Endothelial cell of umbilical vein (primary cell): ENCODE measurements at regions not wholly inside any gene's neighbourhood (a gene's known extent, or its start where the extent isn't known, plus 50 kb on each side); places are given as distances from the start of the nearest gene placed in this dataset.

ENCODE experiments used
- BruUV-seq: library from RNA; stranded (reverse); fragments of 400-500 nt; replicated peaks from 2 replicates; lab custom pipeline; 2021; lab: Mats Ljungman, UMichigan
- CTCF ChIA-PET: fragments of 300-600, 350-600 bp; sonication (Branson Sonifier 250); formaldehyde crosslinking; loops from one replicate; lab custom pipeline; 2021; ENCODE audit warnings: antibody characterized with exemption, inconsistent platforms; lab: Charles Lee
- POLR2A ChIA-PET: fragments of 300-600, 350-600 bp; sonication (Branson Sonifier 250); formaldehyde crosslinking; loops from one replicate; lab custom pipeline; 2021; ENCODE audit warnings: antibody characterized with exemption, inconsistent platforms; lab: Charles Lee
- DNase-seq: peaks from one replicate; pipeline ENCODE4 v3.0.0-alpha.2; 2011; ENCODE audit warnings: low read depth, low spot score
- FAIRE-seq: peaks from 2 replicates; lab custom pipeline; 2011; peaks lifted over from hg19 to GRCh38; lab: Jason Lieb, UNC
- H2AFZ ChIP-seq: 2 replicates; pipeline ENCODE4 v1.6.0; 2012; ENCODE audit warnings: low read depth, low read length, control low read depth, inconsistent platforms
- H3K27ac ChIP-seq: 2 replicates; pipeline ENCODE4 v1.5.1; 2011; ENCODE audit warnings: low read depth, mild to moderate bottlenecking, control low read depth, low read length, moderate library complexity; ENCODE audit not compliant: insufficient read depth
- H3K27me3 ChIP-seq, 2 experiments: 2 replicates each; pipeline versions ENCODE4 v1.6.0 to v1.6.1; 2011; ENCODE audit warnings: low read length in 2 of 2, mixed read lengths in 1 of 2; ENCODE audit not compliant: control insufficient read depth in 2 of 2, insufficient read depth in 2 of 2
- H3K36me3 ChIP-seq, 2 experiments: 2 replicates in 1 of 2; 3 replicates in 1 of 2; pipeline ENCODE4 v1.5.1; 2011; ENCODE audit warnings: low read length in 2 of 2, mild to moderate bottlenecking in 1 of 2, moderate library complexity in 1 of 2; ENCODE audit not compliant: control insufficient read depth in 2 of 2, insufficient read depth in 2 of 2; ENCODE audit errors: extremely low read depth in 1 of 2
- H3K4me1 ChIP-seq: 3 replicates; pipeline ENCODE4 v1.5.1; 2011; ENCODE audit warnings: mild to moderate bottlenecking, low read length; ENCODE audit not compliant: control insufficient read depth, insufficient read depth; ENCODE audit errors: extremely low read depth
- H3K4me2 ChIP-seq: 2 replicates; pipeline ENCODE4 v1.6.1; 2011; ENCODE audit warnings: low read length, control low read depth, mixed read lengths; ENCODE audit not compliant: insufficient read depth
- H3K4me3 ChIP-seq, 3 experiments: fragments of 200-600 bp in 1 of 3; sonication (generic), shearing (Covaris generic) in 1 of 3; replicated peaks in 1 of 3; 2 replicates each; pipeline ENCODE4 v1.5.1; 2011 to 2016; ENCODE audit warnings: control low read depth in 3 of 3, low read length in 3 of 3, mild to moderate bottlenecking in 2 of 3, inconsistent platforms in 1 of 3, low read depth in 1 of 3, moderate library complexity in 1 of 3; ENCODE audit not compliant: insufficient read depth in 1 of 3
- H3K79me2 ChIP-seq: 2 replicates; pipeline ENCODE4 v1.6.0; 2012; ENCODE audit warnings: low read length, inconsistent platforms; ENCODE audit not compliant: control insufficient read depth, insufficient read depth
- H3K9ac ChIP-seq: replicated peaks from 2 replicates; pipeline ENCODE3; 2011; ENCODE audit warnings: low read length, control low read depth; ENCODE audit not compliant: insufficient read depth; ENCODE audit errors: extremely low read depth
- H3K9me1 ChIP-seq: replicated peaks from 3 replicates; pipeline ENCODE4 v1.6.0; 2011; ENCODE audit warnings: mild to moderate bottlenecking, low read length; ENCODE audit not compliant: control insufficient read depth, insufficient read depth; ENCODE audit errors: extremely low read depth
- H3K9me3 ChIP-seq: replicated peaks from 2 replicates; pipeline ENCODE4 v1.5.1; 2012; ENCODE audit warnings: low read length, inconsistent platforms; ENCODE audit not compliant: control insufficient read depth, insufficient read depth
- H4K20me1 ChIP-seq: replicated peaks from 2 replicates; pipeline ENCODE3; 2011; ENCODE audit warnings: mild to moderate bottlenecking, low read length; ENCODE audit not compliant: control insufficient read depth, insufficient read depth; ENCODE audit errors: extremely low read depth
- CTCF ChIP-seq, 2 donors: IDR thresholded peaks; 1 replicate in 1 of 2; 2 replicates in 1 of 2; pipeline ENCODE4 v1.5.1; 2011; ENCODE audit warnings: low read length in 2 of 2, mild to moderate bottlenecking in 2 of 2, moderate library complexity in 2 of 2, control low read depth in 1 of 2, inconsistent platforms in 1 of 2, low read depth in 1 of 2; ENCODE audit not compliant: insufficient read depth in 1 of 2; ENCODE audit errors: extremely low read depth in 1 of 2
- EZH2 ChIP-seq: IDR thresholded peaks from 2 replicates; pipeline ENCODE4 v1.6.1; 2012; ENCODE audit warnings: borderline replicate concordance, low read depth, mild to moderate bottlenecking, moderate library complexity, low read length, inconsistent platforms; ENCODE audit not compliant: severe bottlenecking
- FOS ChIP-seq: IDR thresholded peaks from 2 replicates; pipeline ENCODE4 v1.6.1; 2011; ENCODE audit warnings: mild to moderate bottlenecking, low read length, moderate library complexity, borderline replicate concordance; ENCODE audit not compliant: insufficient read depth
- GATA2 ChIP-seq: IDR thresholded peaks from 2 replicates; pipeline ENCODE4 v1.7.0; 2011; ENCODE audit warnings: low read depth, mild to moderate bottlenecking, moderate library complexity, mixed read lengths, low read length; ENCODE audit not compliant: insufficient read length, insufficient read depth
- JUN ChIP-seq: IDR thresholded peaks from 2 replicates; pipeline ENCODE4 v1.6.1; 2011; ENCODE audit warnings: borderline replicate concordance, low read depth; ENCODE audit not compliant: insufficient read length, insufficient read depth
- MYC ChIP-seq: IDR thresholded peaks from one replicate; pipeline ENCODE4 v1.6.1; 2011; ENCODE audit warnings: mild to moderate bottlenecking, low read depth, low read length
- POLR2A ChIP-seq: IDR thresholded peaks from 2 replicates; pipeline ENCODE4 v1.6.1; 2012; ENCODE audit warnings: low read depth, mild to moderate bottlenecking, control low read depth, low read length
- POLR2AphosphoS5 ChIP-seq: IDR thresholded peaks from 2 replicates; pipeline ENCODE4 v1.6.1; 2012; ENCODE audit warnings: low read depth, mild to moderate bottlenecking, control low read depth, low read length, moderate library complexity; ENCODE audit not compliant: insufficient read depth
- dilution Hi-C: fragments of 300-500 bp; cut with MboI; formaldehyde crosslinking; loops from one replicate; pipeline ENCODE4 v1.15.0; 2019; ENCODE audit warnings: low sequenced_read_pairs; ENCODE audit not compliant: extremely low pct_ligation_motif_present
- intact Hi-C: fragments of 100-400 bp; cut with micrococcal nuclease; formaldehyde crosslinking; loops from one replicate; pipeline ENCODE4 v1.10.0; 2022
- TF ChIP-seq, protein P1 (sequence below): IDR thresholded peaks from 2 replicates; pipeline ENCODE4 v1.6.1; 2011; ENCODE audit not compliant: insufficient read depth, insufficient read length

DNA sequence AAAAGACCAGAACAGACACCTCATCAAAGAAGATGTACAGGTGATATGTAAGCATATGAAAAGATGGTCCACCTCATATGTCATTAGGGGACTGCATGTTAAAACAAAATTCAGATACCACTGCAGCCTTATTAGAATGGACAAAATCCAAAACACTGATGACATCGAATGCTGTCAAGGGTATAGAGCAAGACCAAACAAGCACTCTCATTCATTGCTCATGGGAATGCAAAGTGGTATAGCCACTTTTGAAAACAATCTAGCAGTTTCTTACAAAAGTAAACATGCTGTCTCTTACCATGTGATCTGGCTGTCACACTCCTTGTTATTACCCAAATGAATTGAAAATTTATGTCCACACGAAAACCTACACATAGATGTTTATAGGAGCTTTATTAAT lies 426.6 kb upstream of the ESRRG start:
- no peaks in the 10 kb centered on the region for H3K79me2 ChIP-seq
- H3K4me2 ChIP-seq = no peak overlapping the region
- H3K9ac ChIP-seq = no peak overlapping the region
- H3K27me3 ChIP-seq = no peaks in the 10 kb centered on the region
- intact Hi-C loops = no loop called here
- H3K9me3 ChIP-seq = no peaks in the 10 kb centered on the region
- ChIA-PET POLR2A (no interaction called here), CTCF (no interaction called here)
- FAIRE-seq (no peak), DNase-seq (no peak)
- H3K4me3 ChIP-seq = no peak overlapping the region
- no TSS peak for BruUV-seq
- H4K20me1 ChIP-seq = no peaks in the 10 kb centered on the region
- H3K9me1 ChIP-seq = no peaks in the 10 kb centered on the region
- H3K36me3 ChIP-seq = no peaks in the 10 kb centered on the region
- no peaks in the 10 kb centered on the region for H3K4me1 ChIP-seq
- no peak overlapping the region for H3K27ac ChIP-seq
- H2AFZ ChIP-seq = no peak overlapping the region
- dilution Hi-C loops = no loop called here
- TF ChIP-seq POLR2AphosphoS5 (no peak), POLR2A (no peak), CTCF (IDR thresholded peaks at IDR 0.05; ENCODE audit: extremely low read depth in 1 of 2, insufficient read depth in 1 of 2, low read depth in 1 of 2, low read length in 2 of 2) (no peak), EZH2 (no peak), MYC (no peak), GATA2 (no peak), JUN (no peak), FOS (no peak)
- TF ChIP-seq, protein P1, sequence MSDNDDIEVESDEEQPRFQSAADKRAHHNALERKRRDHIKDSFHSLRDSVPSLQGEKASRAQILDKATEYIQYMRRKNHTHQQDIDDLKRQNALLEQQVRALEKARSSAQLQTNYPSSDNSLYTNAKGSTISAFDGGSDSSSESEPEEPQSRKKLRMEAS = no peak
